ENCODE measurements at regions not wholly inside any gene's neighbourhood (a gene's known extent, or its start where the extent isn't known, plus 50 kb on each side); places are given as distances from the start of the nearest gene placed in this dataset.

DNA sequence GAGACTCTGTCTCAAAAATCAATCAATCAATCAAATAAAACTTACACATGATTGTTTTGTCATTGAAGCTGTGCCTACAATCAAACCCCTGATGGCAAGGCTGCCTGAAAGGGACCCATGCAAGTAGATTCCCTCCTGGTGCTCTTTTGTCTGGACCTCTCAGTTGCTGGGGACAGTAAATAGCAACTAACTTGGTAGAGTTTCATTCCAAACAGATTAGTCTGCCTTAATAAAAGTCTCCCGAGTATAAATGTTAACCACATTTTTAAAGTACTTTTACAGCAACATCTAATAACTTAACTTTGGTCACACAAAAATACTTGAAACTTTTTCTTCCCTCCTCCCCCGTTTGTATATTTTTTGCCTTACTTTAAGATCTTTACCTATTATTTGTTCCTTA is 105.5 kb downstream of the FEM1C start (continued):
- TF ChIP-seq, protein P1, sequence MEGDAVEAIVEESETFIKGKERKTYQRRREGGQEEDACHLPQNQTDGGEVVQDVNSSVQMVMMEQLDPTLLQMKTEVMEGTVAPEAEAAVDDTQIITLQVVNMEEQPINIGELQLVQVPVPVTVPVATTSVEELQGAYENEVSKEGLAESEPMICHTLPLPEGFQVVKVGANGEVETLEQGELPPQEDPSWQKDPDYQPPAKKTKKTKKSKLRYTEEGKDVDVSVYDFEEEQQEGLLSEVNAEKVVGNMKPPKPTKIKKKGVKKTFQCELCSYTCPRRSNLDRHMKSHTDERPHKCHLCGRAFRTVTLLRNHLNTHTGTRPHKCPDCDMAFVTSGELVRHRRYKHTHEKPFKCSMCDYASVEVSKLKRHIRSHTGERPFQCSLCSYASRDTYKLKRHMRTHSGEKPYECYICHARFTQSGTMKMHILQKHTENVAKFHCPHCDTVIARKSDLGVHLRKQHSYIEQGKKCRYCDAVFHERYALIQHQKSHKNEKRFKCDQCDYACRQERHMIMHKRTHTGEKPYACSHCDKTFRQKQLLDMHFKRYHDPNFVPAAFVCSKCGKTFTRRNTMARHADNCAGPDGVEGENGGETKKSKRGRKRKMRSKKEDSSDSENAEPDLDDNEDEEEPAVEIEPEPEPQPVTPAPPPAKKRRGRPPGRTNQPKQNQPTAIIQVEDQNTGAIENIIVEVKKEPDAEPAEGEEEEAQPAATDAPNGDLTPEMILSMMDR (IDR thresholded peaks at IDR 0.05 in 2 of 3, conservative IDR thresholded peaks at IDR 0.05 in 1 of 3; ENCODE audit: control insufficient read depth in 2 of 3, extremely low read depth in 1 of 3, insufficient read depth in 1 of 3, low read depth in 3 of 3, low read length in 3 of 3): no peak

DNA sequence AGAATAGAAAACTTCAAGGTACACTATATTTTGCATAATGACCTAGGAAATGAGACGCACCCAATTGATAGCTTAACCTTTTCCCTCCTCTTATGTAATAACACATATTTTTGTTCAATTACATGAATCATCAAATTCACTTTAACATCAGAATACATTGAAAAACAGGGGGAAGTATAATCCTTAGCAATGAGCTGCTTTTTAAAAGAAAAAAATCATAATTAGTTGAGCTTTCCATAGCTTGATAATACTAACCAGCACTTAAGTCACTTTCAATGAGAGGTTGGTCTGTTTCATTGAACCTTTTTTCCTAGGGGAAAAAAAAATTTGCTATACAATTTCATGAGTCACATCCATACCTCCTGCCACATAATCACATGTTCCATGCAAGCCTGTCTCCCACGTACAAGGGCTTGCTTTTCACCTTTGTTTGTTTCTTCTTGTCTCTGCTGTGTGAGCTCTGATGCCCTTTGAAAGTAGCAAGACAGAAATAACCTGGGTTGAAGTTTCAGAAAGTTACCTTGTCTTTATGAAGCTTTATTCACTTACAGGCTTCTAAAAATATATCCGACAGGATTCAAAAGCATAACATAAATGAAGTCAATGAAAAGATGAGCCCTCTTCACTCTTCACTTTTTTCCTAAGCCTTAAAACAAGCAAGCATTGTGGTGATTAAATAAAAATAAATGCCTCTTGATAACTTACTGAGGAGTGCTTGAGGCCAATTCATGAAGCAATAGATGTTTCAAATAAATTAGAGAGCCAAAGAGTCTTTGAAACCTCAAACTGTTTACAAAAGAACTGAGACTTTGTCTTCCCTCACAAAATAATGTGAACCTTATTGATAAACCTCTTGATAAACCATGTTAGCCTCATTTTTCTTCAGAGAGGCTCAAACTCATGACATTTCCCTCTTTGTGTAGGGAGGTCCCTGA is 108.5 kb downstream of the FEM1C start:
- POLR2A ChIA-PET: interaction anchor here (0.9 to 1.5 kb wide), 5 partner anchors 11 to 101 kb away, joined by 3 to 6 read pairs (median 4); no protein-coding TSS in a partner anchor
- TF ChIP-seq JUNB (IDR thresholded peaks at IDR 0.05) (no peak), RAD21 (IDR thresholded peaks at IDR 0.05; ENCODE audit: insufficient read depth, low read depth, low read length) (no peak), KDM1A (IDR thresholded peaks at IDR 0.05; ENCODE audit: borderline replicate concordance) (no peak), IKZF2 (IDR thresholded peaks at IDR 0.05) (no peak)
- TF ChIP-seq, protein P2, sequence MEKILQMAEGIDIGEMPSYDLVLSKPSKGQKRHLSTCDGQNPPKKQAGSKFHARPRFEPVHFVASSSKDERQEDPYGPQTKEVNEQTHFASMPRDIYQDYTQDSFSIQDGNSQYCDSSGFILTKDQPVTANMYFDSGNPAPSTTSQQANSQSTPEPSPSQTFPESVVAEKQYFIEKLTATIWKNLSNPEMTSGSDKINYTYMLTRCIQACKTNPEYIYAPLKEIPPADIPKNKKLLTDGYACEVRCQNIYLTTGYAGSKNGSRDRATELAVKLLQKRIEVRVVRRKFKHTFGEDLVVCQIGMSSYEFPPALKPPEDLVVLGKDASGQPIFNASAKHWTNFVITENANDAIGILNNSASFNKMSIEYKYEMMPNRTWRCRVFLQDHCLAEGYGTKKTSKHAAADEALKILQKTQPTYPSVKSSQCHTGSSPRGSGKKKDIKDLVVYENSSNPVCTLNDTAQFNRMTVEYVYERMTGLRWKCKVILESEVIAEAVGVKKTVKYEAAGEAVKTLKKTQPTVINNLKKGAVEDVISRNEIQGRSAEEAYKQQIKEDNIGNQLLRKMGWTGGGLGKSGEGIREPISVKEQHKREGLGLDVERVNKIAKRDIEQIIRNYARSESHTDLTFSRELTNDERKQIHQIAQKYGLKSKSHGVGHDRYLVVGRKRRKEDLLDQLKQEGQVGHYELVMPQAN (conservative IDR thresholded peaks at IDR 0.05): no peak
- TF ChIP-seq, protein P3, sequence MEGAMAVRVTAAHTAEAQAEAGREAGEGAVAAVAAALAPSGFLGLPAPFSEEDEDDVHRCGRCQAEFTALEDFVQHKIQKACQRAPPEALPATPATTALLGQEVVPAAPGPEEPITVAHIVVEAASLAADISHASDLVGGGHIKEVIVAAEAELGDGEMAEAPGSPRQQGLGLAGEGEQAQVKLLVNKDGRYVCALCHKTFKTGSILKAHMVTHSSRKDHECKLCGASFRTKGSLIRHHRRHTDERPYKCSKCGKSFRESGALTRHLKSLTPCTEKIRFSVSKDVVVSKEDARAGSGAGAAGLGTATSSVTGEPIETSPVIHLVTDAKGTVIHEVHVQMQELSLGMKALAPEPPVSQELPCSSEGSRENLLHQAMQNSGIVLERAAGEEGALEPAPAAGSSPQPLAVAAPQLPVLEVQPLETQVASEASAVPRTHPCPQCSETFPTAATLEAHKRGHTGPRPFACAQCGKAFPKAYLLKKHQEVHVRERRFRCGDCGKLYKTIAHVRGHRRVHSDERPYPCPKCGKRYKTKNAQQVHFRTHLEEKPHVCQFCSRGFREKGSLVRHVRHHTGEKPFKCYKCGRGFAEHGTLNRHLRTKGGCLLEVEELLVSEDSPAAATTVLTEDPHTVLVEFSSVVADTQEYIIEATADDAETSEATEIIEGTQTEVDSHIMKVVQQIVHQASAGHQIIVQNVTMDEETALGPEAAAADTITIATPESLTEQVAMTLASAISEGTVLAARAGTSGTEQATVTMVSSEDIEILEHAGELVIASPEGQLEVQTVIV (IDR thresholded peaks at IDR 0.05; ENCODE audit: borderline replicate concordance, partially characterized antibody): no peak
- TF ChIP-seq, protein P4, sequence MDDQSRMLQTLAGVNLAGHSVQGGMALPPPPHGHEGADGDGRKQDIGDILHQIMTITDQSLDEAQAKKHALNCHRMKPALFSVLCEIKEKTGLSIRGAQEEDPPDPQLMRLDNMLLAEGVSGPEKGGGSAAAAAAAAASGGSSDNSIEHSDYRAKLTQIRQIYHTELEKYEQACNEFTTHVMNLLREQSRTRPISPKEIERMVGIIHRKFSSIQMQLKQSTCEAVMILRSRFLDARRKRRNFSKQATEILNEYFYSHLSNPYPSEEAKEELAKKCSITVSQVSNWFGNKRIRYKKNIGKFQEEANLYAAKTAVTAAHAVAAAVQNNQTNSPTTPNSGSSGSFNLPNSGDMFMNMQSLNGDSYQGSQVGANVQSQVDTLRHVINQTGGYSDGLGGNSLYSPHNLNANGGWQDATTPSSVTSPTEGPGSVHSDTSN (IDR thresholded peaks at IDR 0.05; ENCODE audit: insufficient replicate concordance, low read depth, low read length): no peak

More for the DNA sequence above, 108.5 kb downstream of the FEM1C start:
- no TSS peak for BruUV-seq (replicated peaks)
- Histone ChIP-seq H3K4me2 (ENCODE audit: control insufficient read depth, insufficient read depth) (no peak overlapping the region), H3K4me1 (ENCODE audit: control insufficient read depth, insufficient read depth, low read length) (no peaks in the 10 kb centered on the region), H3K4me3 (no peak overlapping the region), H3K9ac (ENCODE audit: control insufficient read depth, insufficient read depth, low read length) (no peak overlapping the region), H3K27ac (ENCODE audit: control insufficient read depth, insufficient read depth) (no peak overlapping the region), H2AFZ (ENCODE audit: control insufficient read depth, low read depth, low read length) (no peak overlapping the region), H3K27me3 (replicated peaks in 1 of 2; ENCODE audit: control insufficient read depth in 2 of 2, insufficient read depth in 2 of 2, low read length in 1 of 2) (no peaks in the 10 kb centered on the region), H3K79me2 (ENCODE audit: control insufficient read depth, insufficient read depth, low read length) (no peaks in the 10 kb centered on the region), H4K20me1 (ENCODE audit: control insufficient read depth, insufficient read depth) (no peaks in the 10 kb centered on the region), H3K9me3 (replicated peaks; ENCODE audit: control insufficient read depth, insufficient read depth, low read length) (peaks cover 3% of the 10 kb centered on the region; the same call in 1 of the 3 replicates), H3K36me3 (ENCODE audit: control insufficient read depth in 2 of 2, insufficient read depth in 2 of 2, low read length in 1 of 2) (no peaks in the 10 kb centered on the region)
- RAD21 ChIA-PET (ENCODE audit: unreplicated experiment): interaction anchor here (1.2 to 1.4 kb wide), 3 partner anchors 25 to 108 kb away, joined by 3 to 4 read pairs (median 3); partner anchors contain the start of gene FEM1C
- intact Hi-C loops (cut with micrococcal nuclease; ENCODE audit: unreplicated experiment): no loop called here
- 49% methylated on average over 3 of the region's 3 CpGs for WGBS (ENCODE audit: insufficient coverage, insufficient replicate concordance, low lambda C conversion rate, missing lambda C conversion rate)
- FAIRE-seq (no peak), ATAC-seq (peak; percentile 36; the same call in 1 of the 3 replicates), DNase-seq (ENCODE audit: low read depth, low spot score) (no peak)
- in situ Hi-C loops (cut with MboI): no loop called here
- SMC1A ChIA-PET (ENCODE audit: uncharacterized antibody, unreplicated experiment): interaction anchor here (0.7 to 1.8 kb wide), 12 partner anchors 7 to 139 kb away, joined by 3 to 7 read pairs (median 4); no protein-coding TSS in a partner anchor
- CTCF ChIA-PET: interaction anchor here (0.8 to 1.1 kb wide), 3 partner anchors 11 to 47 kb away, joined by 3 read pairs; no protein-coding TSS in a partner anchor

Data from GM12878 (cell line).